HG03432 (cell line): ENCODE measurements at regions not wholly inside any gene's neighbourhood (a gene's known extent, or its start where the extent isn't known, plus 50 kb on each side); places are given as distances from the start of the nearest gene placed in this dataset.
"Not testable (repeated sequence)": the region's sequence is repeated elsewhere in the genome, so short reads cannot be mapped to it uniquely, and the experiment has no call there.

Experiments
- ATAC-seq: cut with Tn5 transposase; IDR thresholded peaks from one replicate; pipeline ENCODE4 v1.9.1; 2021; ENCODE audit warnings: mild to moderate bottlenecking, moderate library complexity; ENCODE audit not compliant: unreplicated experiment

- ATAC-seq = no peak
These were observed 60.3 kb upstream of the ZNF81 start for GRCh38 chrX:47776292-47777006.

GRCh38 chrX:47772764-47773163, 63.9 kb upstream of the ZNF81 start:
- ATAC-seq = no peak

- no peak for ATAC-seq
These were observed 65.2 kb upstream of the ZNF81 start for GRCh38 chrX:47771473-47771872.

GRCh38 chrX:47762826-47763225, 73.9 kb upstream of the ZNF81 start:
- not testable (repeated sequence) for ATAC-seq

- no peak for ATAC-seq
These were observed 84.0 kb upstream of the ZNF81 start for GRCh38 chrX:47752685-47753084.

GRCh38 chrX:47751670-47752069, 85.0 kb upstream of the ZNF81 start:
- no peak for ATAC-seq

GRCh38 chrX:47749185-47749967, 87.3 kb upstream of the ZNF81 start:
- ATAC-seq = peak; percentile 57

- no peak for ATAC-seq
These were observed 88.1 kb upstream of the ZNF81 start for GRCh38 chrX:47748576-47748975.

- no peak for ATAC-seq
These were observed 87.5 kb upstream of the UXT start for GRCh38 chrX:47746446-47746845.

- no peak for ATAC-seq
These were observed 86.4 kb upstream of the UXT start for GRCh38 chrX:47745416-47745815.

GRCh38 chrX:47743504-47743903, 84.5 kb upstream of the UXT start:
- ATAC-seq = no peak

GRCh38 chrX:47738870-47739269, 79.9 kb upstream of the UXT start:
- ATAC-seq = not testable (repeated sequence)

GRCh38 chrX:47723689-47724088, 64.7 kb upstream of the UXT start:
- ATAC-seq = no peak

- ATAC-seq = no peak
These were observed 64.1 kb upstream of the UXT start for GRCh38 chrX:47723083-47723482.

- ATAC-seq = no peak
These were observed 63.3 kb upstream of the UXT start for GRCh38 chrX:47722260-47722659.

- ATAC-seq = not testable (repeated sequence)
These were observed 56.1 kb upstream of the UXT start for GRCh38 chrX:47715078-47715477.

- ATAC-seq = not testable (repeated sequence)
These were observed 53.7 kb upstream of the UXT start for GRCh38 chrX:47712675-47713074.

- ATAC-seq = no peak
These were observed 51.3 kb upstream of the UXT start for GRCh38 chrX:47710252-47710651.
